Adipocyte (in vitro differentiated cells): ENCODE measurements at regions not wholly inside any gene's neighbourhood (a gene's known extent, or its start where the extent isn't known, plus 50 kb on each side); places are given as distances from the start of the nearest gene placed in this dataset.

Experiments
- DNase-seq: peaks from one replicate; pipeline ENCODE4 v3.0.0-alpha.2; 2015; ENCODE audit warnings: low read depth
- H3K27me3 ChIP-seq: replicated peaks from 2 replicates; pipeline ENCODE4 v1.7.0; 2013; ENCODE audit warnings: mild to moderate bottlenecking, low read length, moderate library complexity; ENCODE audit not compliant: control insufficient read depth, insufficient read depth
- H3K36me3 ChIP-seq: 2 replicates; pipeline ENCODE4 v1.7.0; 2013; ENCODE audit warnings: low read length, mild to moderate bottlenecking, moderate library complexity; ENCODE audit not compliant: control insufficient read depth, insufficient read depth, severe bottlenecking
- H3K4me1 ChIP-seq: 2 replicates; pipeline ENCODE4 v1.7.0; 2013; ENCODE audit warnings: mild to moderate bottlenecking, low read length, moderate library complexity; ENCODE audit not compliant: control insufficient read depth, insufficient read depth
- H3K4me3 ChIP-seq: 2 replicates; pipeline ENCODE4 v1.7.0; 2013; ENCODE audit warnings: mild to moderate bottlenecking, low read length, moderate library complexity
- H3K9ac ChIP-seq: 2 replicates; pipeline ENCODE4 v1.7.0; 2013; ENCODE audit warnings: mild to moderate bottlenecking, low read length, moderate library complexity
- H3K9me3 ChIP-seq: 2 replicates; pipeline ENCODE4 v1.7.0; 2013; ENCODE audit warnings: mild to moderate bottlenecking, low read length, moderate library complexity; ENCODE audit not compliant: control insufficient read depth

GRCh38 chr14:98853063-98853729 is 418.8 kb downstream of the BCL11B start:
- no peak overlapping the region for H3K9ac ChIP-seq
- H3K36me3 ChIP-seq = no peaks in the 10 kb centered on the region
- H3K27me3 ChIP-seq = no peaks in the 10 kb centered on the region
- no peaks in the 10 kb centered on the region for H3K4me1 ChIP-seq
- DNase-seq = no peak
- H3K9me3 ChIP-seq = no peaks in the 10 kb centered on the region
- H3K4me3 ChIP-seq = no peak overlapping the region

- no peaks in the 10 kb centered on the region for H3K9me3 ChIP-seq
- no peak overlapping the region for H3K9ac ChIP-seq
- no peaks in the 10 kb centered on the region for H3K4me1 ChIP-seq
- no peak overlapping the region for H3K4me3 ChIP-seq
- H3K36me3 ChIP-seq = no peaks in the 10 kb centered on the region
- no peak for DNase-seq
- peaks cover 4% of the 10 kb centered on the region for H3K27me3 ChIP-seq
Measured at GRCh38 chr14:98855926-98856715, 415.9 kb downstream of the BCL11B start.

- H3K9me3 ChIP-seq = no peaks in the 10 kb centered on the region
- peaks cover 6% of the 10 kb centered on the region for H3K27me3 ChIP-seq
- no peaks in the 10 kb centered on the region for H3K36me3 ChIP-seq
- H3K4me1 ChIP-seq = no peaks in the 10 kb centered on the region
- DNase-seq = no peak
- no peak overlapping the region for H3K4me3 ChIP-seq
- H3K9ac ChIP-seq = no peak overlapping the region
Measured at GRCh38 chr14:98858158-98858557, 413.8 kb downstream of the BCL11B start.

DNA sequence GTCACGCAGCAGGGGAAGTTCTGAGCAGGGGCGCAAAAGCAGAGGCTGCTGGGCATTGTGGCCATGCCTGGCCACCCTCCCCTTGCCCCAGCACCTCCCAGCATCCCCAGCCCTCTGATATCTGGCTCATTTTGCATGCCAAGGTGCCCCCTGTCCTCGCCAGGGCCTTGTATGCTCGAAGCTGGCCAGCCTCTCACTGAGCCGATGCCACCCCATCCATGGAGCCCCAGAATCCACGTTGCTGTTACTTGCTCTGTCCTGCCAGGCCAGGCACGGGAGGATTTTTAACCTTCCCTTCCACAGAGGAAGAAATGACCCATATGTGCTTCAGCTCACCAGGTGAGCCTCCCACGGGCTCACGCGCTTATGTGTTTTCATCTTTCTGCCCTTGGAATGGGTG is 413.4 kb downstream of the BCL11B start:
- H3K4me1 ChIP-seq = no peaks in the 10 kb centered on the region
- DNase-seq = no peak
- no peaks in the 10 kb centered on the region for H3K36me3 ChIP-seq
- no peak overlapping the region for H3K9ac ChIP-seq
- H3K27me3 ChIP-seq = peaks cover 6% of the 10 kb centered on the region
- H3K9me3 ChIP-seq = no peaks in the 10 kb centered on the region
- H3K4me3 ChIP-seq = no peak overlapping the region

DNA sequence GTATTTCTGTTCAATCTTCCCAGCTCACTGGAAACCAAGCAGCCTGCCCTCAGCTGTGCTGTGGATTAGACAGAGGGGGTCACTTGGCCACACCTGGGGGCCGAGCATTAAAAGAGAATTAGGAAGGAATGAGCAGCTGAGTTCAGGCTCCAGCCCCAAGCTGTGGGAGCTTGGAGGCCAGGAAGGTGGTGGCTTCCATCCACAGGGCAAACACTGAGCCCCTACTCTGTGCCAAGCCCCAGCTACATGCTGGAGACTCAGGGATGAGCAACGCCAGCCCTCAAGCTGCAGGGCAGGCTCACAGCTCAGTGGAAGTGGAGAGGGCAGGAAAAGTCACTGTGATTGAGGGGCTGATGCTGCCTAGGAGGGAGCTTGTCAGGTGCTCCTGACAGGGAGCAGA is 412.7 kb downstream of the BCL11B start:
- DNase-seq = no peak
- H3K9ac ChIP-seq = no peak overlapping the region
- no peaks in the 10 kb centered on the region for H3K36me3 ChIP-seq
- H3K4me3 ChIP-seq = no peak overlapping the region
- H3K9me3 ChIP-seq = no peaks in the 10 kb centered on the region
- peaks cover 9% of the 10 kb centered on the region for H3K27me3 ChIP-seq
- H3K4me1 ChIP-seq = no peaks in the 10 kb centered on the region

GRCh38 chr14:98864211-98864610 is 407.8 kb downstream of the BCL11B start:
- Histone ChIP-seq H3K4me1 (no peaks in the 10 kb centered on the region), H3K27me3 (peaks cover 18% of the 10 kb centered on the region), H3K9me3 (no peaks in the 10 kb centered on the region), H3K36me3 (no peaks in the 10 kb centered on the region), H3K4me3 (no peak overlapping the region), H3K9ac (no peak overlapping the region)
- DNase-seq = no peak

DNA sequence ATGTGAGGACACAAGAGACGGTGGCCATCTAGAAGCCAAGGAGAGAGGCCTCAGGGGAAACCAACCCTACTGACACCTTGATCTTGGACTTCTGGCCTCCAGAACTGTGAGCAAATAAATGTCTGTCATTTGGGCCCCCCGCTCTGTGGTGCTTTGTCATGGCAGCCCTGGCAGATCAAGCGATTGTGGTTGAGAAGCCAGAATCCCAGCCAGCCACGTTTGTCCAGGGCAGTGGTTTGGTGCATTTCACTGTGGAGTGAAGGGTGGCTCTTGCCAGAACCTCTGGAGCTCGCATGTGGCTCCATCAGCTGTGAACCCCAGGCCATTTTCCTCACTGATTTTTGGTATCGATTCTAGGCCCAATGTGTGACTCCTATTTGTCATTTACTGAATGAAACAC is 404.9 kb downstream of the BCL11B start:
- no peak overlapping the region for H3K9ac ChIP-seq
- H3K9me3 ChIP-seq = no peaks in the 10 kb centered on the region
- DNase-seq = no peak
- peaks cover 12% of the 10 kb centered on the region for H3K27me3 ChIP-seq
- H3K36me3 ChIP-seq = no peaks in the 10 kb centered on the region
- H3K4me3 ChIP-seq = no peak overlapping the region
- H3K4me1 ChIP-seq = no peaks in the 10 kb centered on the region

DNA sequence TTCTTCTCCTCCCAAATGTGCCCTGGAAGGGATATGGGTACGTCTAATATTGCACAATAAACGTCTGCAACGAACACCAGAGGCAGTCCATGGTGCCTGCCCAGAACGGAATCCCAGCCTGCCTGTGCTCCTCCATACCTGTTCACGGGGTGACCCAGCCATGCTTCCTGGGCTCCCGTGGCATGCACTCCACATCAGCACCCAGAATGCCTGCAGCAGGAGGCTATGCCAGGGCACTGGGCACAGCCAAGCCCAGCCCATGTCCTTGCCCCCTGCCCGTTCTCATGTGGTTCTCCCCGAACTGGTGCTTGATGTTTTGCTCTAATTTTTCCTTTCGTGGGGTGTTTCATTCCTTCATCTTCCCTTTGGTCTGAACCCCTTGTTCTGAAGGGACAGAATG is 404.3 kb downstream of the BCL11B start:
- H3K4me3 ChIP-seq = no peak overlapping the region
- DNase-seq = no peak
- no peaks in the 10 kb centered on the region for H3K9me3 ChIP-seq
- no peaks in the 10 kb centered on the region for H3K36me3 ChIP-seq
- peaks cover 4% of the 10 kb centered on the region for H3K4me1 ChIP-seq
- H3K9ac ChIP-seq = no peak overlapping the region
- H3K27me3 ChIP-seq = peaks cover 12% of the 10 kb centered on the region

DNA sequence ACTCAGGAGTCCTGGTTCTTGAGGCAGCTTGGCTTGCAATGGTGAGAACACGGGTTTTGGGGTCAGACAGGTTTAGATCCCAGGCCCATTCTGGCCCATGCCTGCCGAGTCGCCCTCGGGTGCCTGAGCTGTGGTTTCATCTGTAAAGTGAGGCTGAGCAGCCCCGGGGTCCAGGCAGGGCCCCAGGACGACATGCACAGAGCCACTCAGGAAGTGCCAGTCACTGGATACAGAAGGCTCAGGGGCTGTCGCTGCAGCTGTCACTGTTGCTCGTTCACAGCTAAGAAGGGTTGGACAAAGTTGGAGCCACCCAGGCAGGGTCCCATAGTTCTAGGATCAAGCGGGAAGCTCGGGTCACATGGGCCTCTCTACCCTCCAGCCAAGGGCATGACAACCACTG is 403.1 kb downstream of the BCL11B start:
- Histone ChIP-seq H3K36me3 (no peaks in the 10 kb centered on the region), H3K4me3 (no peak overlapping the region), H3K27me3 (peaks cover 12% of the 10 kb centered on the region), H3K9me3 (no peaks in the 10 kb centered on the region), H3K4me1 (peaks cover 4% of the 10 kb centered on the region), H3K9ac (no peak overlapping the region)
- DNase-seq = no peak

- Histone ChIP-seq H3K27me3 (peaks cover 9% of the 10 kb centered on the region), H3K4me1 (peaks cover 4% of the 10 kb centered on the region), H3K4me3 (no peak overlapping the region), H3K9me3 (peaks cover 4% of the 10 kb centered on the region), H3K9ac (no peak overlapping the region), H3K36me3 (no peaks in the 10 kb centered on the region)
- DNase-seq = no peak
Measured at GRCh38 chr14:98871796-98872195, 400.2 kb downstream of the BCL11B start.

DNA sequence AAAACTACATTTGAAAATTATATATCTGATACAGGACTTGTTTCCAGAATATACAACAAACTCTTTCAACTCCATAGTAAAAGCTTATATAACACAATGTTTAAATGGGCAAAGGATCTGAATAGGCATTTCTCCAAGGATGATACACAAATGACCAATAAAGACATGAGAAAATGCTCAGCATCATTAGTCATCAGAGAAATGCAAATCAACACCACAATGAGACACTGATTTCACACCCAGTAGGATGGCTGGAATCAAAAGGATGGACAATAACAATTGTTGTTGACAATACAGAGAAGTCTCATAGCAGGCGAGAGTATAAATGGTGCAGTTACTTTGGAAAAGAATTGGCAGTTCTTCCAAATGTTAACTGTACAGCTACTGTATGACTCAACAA is 394.9 kb downstream of the BCL11B start:
- H3K27me3 ChIP-seq = no peaks in the 10 kb centered on the region
- no peak for DNase-seq
- no peak overlapping the region for H3K4me3 ChIP-seq
- H3K9ac ChIP-seq = no peak overlapping the region
- no peaks in the 10 kb centered on the region for H3K36me3 ChIP-seq
- peaks cover 4% of the 10 kb centered on the region for H3K4me1 ChIP-seq
- H3K9me3 ChIP-seq = peaks cover 4% of the 10 kb centered on the region
